HL-60 (cell line): ENCODE measurements at regions not wholly inside any gene's neighbourhood (a gene's known extent, or its start where the extent isn't known, plus 50 kb on each side); places are given as distances from the start of the nearest gene placed in this dataset.

Source experiments
- DNase-seq, 2 experiments: peaks; one replicate each; pipeline ENCODE4 v3.0.0-alpha.2; 2010 to 2020; ENCODE audit warnings: low read depth in 1 of 2, low spot score in 1 of 2
- H3K27ac ChIP-seq: fragments of 250-450 bp; sonication (Bioruptor Pico); replicated peaks from 2 replicates; pipeline ENCODE4 v1.5.1; 2020; ENCODE audit warnings: mild to moderate bottlenecking, moderate library complexity
- H3K27me3 ChIP-seq: fragments of 250-450 bp; sonication (Bioruptor Pico); 2 replicates; pipeline ENCODE4 v1.5.1; 2021; ENCODE audit warnings: mild to moderate bottlenecking, moderate library complexity; ENCODE audit not compliant: insufficient read depth, poor library complexity, severe bottlenecking
- H3K4me3 ChIP-seq: replicated peaks from 2 replicates; pipeline ENCODE4 v1.5.1; 2011; ENCODE audit warnings: mild to moderate bottlenecking, control low read depth, low read length; ENCODE audit not compliant: insufficient read depth
- GABPA ChIP-seq: IDR thresholded peaks from 2 replicates; pipeline ENCODE4 v1.6.1; 2012; ENCODE audit warnings: low read depth
- POLR2AphosphoS5 ChIP-seq: IDR thresholded peaks from 2 replicates; pipeline ENCODE4 v1.6.1; 2012; ENCODE audit warnings: low read depth
- SPI1 ChIP-seq: IDR thresholded peaks from 2 replicates; pipeline ENCODE4 v1.6.1; 2012; ENCODE audit warnings: low read depth, mild to moderate bottlenecking, borderline replicate concordance
- TF ChIP-seq, protein P1 (sequence below): IDR thresholded peaks from one replicate; pipeline ENCODE4 v1.5.1; 2011; ENCODE audit warnings: low read length, control low read depth, inconsistent platforms; ENCODE audit not compliant: insufficient read depth
- TF ChIP-seq, protein P2 (sequence below): IDR thresholded peaks from 2 replicates; pipeline ENCODE4 v1.6.1; 2012; ENCODE audit warnings: low read depth; ENCODE audit not compliant: insufficient replicate concordance

DNA sequence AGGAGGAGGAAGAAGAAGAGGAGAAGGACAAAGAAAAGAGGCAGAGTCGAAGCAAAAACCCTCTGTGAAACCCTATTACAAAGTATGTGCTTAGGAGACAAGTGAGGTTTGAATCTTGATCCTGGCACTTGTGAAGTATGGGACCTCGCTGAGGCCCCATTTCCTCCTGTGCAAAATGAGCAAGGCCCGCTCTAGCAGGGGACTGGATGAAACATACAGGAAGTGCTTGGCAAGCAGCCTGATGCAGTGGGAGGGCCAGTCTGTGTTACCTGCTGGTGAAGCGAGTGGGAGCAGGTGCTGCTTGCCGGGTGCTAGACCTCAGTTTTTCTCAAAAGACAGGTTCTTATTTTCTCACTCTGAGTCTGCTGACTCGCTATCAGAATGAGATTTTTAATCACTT, 150.4 kb downstream of the JCAD start:
- no peak for DNase-seq
- Histone ChIP-seq H3K27ac (no peak overlapping the region), H3K4me3 (no peak overlapping the region), H3K27me3 (no peaks in the 10 kb centered on the region)
- TF ChIP-seq GABPA = no peak
- no peak for TF ChIP-seq POLR2AphosphoS5
- TF ChIP-seq SPI1 = no peak

DNA sequence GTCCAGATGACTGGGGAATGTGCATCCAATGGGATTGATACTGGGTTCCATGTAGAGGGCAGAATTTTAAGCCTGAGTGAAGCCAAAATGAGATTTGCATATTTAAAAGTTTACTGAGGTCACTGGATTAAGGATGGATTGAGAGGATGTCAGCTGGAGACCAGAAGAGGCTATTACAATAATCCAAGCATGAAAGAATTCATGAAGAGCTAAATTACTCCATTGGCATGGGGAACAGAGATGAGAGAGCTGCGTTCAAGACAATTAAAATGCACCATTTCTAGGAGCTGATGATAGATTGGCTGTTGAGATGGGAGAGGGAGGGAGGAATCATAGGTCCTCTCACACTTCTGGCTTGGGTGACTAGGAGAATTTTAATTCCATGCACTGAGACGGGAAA, 158.5 kb downstream of the JCAD start:
- H3K27me3 ChIP-seq = no peaks in the 10 kb centered on the region
- no peak for DNase-seq
- no peak overlapping the region for H3K4me3 ChIP-seq
- TF ChIP-seq POLR2AphosphoS5 = no peak
- TF ChIP-seq, protein P1, sequence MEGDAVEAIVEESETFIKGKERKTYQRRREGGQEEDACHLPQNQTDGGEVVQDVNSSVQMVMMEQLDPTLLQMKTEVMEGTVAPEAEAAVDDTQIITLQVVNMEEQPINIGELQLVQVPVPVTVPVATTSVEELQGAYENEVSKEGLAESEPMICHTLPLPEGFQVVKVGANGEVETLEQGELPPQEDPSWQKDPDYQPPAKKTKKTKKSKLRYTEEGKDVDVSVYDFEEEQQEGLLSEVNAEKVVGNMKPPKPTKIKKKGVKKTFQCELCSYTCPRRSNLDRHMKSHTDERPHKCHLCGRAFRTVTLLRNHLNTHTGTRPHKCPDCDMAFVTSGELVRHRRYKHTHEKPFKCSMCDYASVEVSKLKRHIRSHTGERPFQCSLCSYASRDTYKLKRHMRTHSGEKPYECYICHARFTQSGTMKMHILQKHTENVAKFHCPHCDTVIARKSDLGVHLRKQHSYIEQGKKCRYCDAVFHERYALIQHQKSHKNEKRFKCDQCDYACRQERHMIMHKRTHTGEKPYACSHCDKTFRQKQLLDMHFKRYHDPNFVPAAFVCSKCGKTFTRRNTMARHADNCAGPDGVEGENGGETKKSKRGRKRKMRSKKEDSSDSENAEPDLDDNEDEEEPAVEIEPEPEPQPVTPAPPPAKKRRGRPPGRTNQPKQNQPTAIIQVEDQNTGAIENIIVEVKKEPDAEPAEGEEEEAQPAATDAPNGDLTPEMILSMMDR = no peak
- TF ChIP-seq GABPA = no peak
- TF ChIP-seq SPI1 = no peak
- TF ChIP-seq, protein P2, sequence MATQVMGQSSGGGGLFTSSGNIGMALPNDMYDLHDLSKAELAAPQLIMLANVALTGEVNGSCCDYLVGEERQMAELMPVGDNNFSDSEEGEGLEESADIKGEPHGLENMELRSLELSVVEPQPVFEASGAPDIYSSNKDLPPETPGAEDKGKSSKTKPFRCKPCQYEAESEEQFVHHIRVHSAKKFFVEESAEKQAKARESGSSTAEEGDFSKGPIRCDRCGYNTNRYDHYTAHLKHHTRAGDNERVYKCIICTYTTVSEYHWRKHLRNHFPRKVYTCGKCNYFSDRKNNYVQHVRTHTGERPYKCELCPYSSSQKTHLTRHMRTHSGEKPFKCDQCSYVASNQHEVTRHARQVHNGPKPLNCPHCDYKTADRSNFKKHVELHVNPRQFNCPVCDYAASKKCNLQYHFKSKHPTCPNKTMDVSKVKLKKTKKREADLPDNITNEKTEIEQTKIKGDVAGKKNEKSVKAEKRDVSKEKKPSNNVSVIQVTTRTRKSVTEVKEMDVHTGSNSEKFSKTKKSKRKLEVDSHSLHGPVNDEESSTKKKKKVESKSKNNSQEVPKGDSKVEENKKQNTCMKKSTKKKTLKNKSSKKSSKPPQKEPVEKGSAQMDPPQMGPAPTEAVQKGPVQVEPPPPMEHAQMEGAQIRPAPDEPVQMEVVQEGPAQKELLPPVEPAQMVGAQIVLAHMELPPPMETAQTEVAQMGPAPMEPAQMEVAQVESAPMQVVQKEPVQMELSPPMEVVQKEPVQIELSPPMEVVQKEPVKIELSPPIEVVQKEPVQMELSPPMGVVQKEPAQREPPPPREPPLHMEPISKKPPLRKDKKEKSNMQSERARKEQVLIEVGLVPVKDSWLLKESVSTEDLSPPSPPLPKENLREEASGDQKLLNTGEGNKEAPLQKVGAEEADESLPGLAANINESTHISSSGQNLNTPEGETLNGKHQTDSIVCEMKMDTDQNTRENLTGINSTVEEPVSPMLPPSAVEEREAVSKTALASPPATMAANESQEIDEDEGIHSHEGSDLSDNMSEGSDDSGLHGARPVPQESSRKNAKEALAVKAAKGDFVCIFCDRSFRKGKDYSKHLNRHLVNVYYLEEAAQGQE = no peak
- no peak overlapping the region for H3K27ac ChIP-seq

DNA sequence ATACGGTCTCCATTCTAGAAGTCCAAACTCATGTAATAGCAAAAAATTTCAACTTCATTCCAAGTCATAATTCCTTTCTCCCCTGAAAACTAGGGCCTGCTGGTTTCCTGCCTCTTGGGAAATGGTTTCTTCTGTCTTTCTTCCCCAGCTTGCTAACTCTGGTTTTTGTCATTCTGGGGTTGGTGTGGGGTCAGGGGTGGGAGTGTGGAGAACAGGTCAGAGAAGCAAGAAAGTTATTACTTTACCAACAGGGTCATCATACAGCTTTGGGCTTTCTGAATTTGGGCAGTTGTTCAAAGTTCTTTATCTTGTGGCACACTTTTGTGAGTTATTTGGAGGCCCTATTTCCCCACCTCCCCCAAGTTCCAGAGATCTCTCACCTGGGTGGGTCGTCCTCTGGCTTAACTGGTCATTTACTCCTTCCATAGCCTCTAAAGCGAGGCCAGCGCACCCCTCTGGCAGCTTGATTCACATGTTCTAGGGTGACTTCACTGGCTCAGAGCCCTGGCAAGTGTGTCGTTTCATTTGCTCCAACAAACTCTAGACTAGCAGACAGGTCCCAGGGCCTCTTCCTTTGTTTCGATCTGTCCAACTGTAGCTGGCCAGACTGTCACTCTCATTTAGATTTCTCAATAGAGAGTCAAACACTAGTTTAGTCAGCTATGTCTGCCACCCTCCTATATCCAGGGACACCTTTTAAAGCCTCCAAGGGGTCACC, 161.2 kb downstream of the JCAD start:
- DNase-seq = no peak
- Histone ChIP-seq H3K4me3 (no peak overlapping the region), H3K27ac (no peak overlapping the region), H3K27me3 (no peaks in the 10 kb centered on the region)
- TF ChIP-seq, protein P1 = no peak
- TF ChIP-seq POLR2AphosphoS5 (no peak), GABPA (no peak), SPI1 (no peak)
- TF ChIP-seq, protein P2 = no peak

DNA sequence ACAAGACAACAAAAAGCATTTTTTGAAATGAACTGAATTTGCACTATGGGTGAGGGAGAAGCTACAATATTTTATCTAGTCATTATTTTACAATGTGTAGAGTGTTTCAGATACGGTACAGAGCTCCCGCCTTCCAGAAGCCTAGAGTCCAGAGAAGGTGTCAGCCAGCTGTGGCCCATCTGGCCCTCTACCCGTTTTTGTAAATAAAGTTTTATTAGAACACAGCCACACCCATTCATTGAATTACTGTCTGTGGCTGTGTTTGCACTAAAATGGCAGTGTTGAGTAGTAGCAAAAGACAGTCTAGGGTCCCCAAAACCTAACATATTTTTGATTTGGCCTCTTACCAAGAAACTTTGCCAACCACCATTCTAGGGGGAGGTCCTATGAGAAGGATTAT, 162.0 kb downstream of the JCAD start:
- no peak overlapping the region for H3K4me3 ChIP-seq
- no peak for DNase-seq
- H3K27me3 ChIP-seq = no peaks in the 10 kb centered on the region
- TF ChIP-seq, protein P1 = no peak
- no peak for TF ChIP-seq SPI1
- no peak for TF ChIP-seq POLR2AphosphoS5
- TF ChIP-seq, protein P2 = no peak
- no peak for TF ChIP-seq GABPA
- H3K27ac ChIP-seq = no peak overlapping the region
